ENCODE measurements at regions not wholly inside any gene's neighbourhood (a gene's known extent, or its start where the extent isn't known, plus 50 kb on each side); places are given as distances from the start of the nearest gene placed in this dataset.

DNA sequence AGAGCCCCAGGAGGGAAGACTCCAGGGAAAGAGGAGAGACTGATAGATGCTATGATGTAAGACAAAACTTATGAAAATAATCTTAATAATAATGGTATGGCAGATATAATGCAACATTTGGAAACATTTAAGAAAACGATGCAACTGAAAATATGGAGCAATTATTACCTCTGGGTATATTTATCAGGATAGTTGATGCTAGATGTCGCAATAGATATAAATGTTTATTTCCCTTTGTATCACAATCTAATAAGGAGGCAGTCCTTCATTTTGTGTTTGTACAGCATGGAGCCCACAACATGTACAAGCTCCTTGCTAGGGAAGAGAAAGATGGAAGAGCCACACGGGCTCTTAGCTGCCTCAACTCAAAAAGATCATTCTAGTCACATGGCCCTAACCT lies 101.1 kb upstream of the TMEM132E start:
- TF ChIP-seq, protein P1, sequence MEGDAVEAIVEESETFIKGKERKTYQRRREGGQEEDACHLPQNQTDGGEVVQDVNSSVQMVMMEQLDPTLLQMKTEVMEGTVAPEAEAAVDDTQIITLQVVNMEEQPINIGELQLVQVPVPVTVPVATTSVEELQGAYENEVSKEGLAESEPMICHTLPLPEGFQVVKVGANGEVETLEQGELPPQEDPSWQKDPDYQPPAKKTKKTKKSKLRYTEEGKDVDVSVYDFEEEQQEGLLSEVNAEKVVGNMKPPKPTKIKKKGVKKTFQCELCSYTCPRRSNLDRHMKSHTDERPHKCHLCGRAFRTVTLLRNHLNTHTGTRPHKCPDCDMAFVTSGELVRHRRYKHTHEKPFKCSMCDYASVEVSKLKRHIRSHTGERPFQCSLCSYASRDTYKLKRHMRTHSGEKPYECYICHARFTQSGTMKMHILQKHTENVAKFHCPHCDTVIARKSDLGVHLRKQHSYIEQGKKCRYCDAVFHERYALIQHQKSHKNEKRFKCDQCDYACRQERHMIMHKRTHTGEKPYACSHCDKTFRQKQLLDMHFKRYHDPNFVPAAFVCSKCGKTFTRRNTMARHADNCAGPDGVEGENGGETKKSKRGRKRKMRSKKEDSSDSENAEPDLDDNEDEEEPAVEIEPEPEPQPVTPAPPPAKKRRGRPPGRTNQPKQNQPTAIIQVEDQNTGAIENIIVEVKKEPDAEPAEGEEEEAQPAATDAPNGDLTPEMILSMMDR (conservative IDR thresholded peaks at IDR 0.05; ENCODE audit: low read depth, low read length), result no peak
- TF ChIP-seq EZH2 (IDR thresholded peaks at IDR 0.05; ENCODE audit: low read length, unreplicated experiment), result no peak

Measured in PC-3 (cell line).